Ovary (tissue), 7 donors: ENCODE measurements at regions not wholly inside any gene's neighbourhood (a gene's known extent, or its start where the extent isn't known, plus 50 kb on each side); places are given as distances from the start of the nearest gene placed in this dataset.

Source experiments
- DNase-seq, 5 donors: peaks; one replicate each; pipeline ENCODE4 v3.0.0-alpha.2; 2019 to 2020
- H3K27ac ChIP-seq, 2 donors: fragments of 200-600 bp; one replicate each; pipeline versions ENCODE4 v1.5.1 to v1.8.0; 2019 to 2022
- H3K27me3 ChIP-seq: fragments of 200-600 bp; one replicate; pipeline ENCODE4 v1.8.0; 2022
- H3K36me3 ChIP-seq: fragments of 200-600 bp; sonication (generic); one replicate; pipeline ENCODE4 v1.5.1; 2019
- H3K4me1 ChIP-seq: one replicate; pipeline ENCODE4 v1.8.1; 2013; ENCODE audit warnings: mild to moderate bottlenecking, moderate library complexity; ENCODE audit not compliant: insufficient read depth
- H3K4me3 ChIP-seq: fragments of 200-600 bp; sonication (generic); one replicate; pipeline ENCODE4 v1.5.1; 2017
- H3K9me3 ChIP-seq, 2 donors: fragments of 200-600 bp in 1 of 2; sonication (generic) in 1 of 2; one replicate each; pipeline versions ENCODE4 v1.5.1 to v1.8.1; 2013 to 2019; ENCODE audit warnings: mild to moderate bottlenecking in 1 of 2, moderate library complexity in 1 of 2
- EP300 ChIP-seq: sonication (generic); formaldehyde crosslinking; IDR thresholded peaks from one replicate; pipeline ENCODE4 v1.6.1; 2017; ENCODE audit warnings: antibody characterized with exemption
- POLR2A ChIP-seq: fragments of 450-650 bp; IDR thresholded peaks from one replicate; pipeline ENCODE4 v1.6.1; 2017; ENCODE audit warnings: antibody characterized with exemption, mild to moderate bottlenecking, moderate library complexity
- WGBS, 3 donors: extraction: QIAGEN DNeasy Blood & Tissue Kit in 1 of 3; methylation state at CpG; one replicate each; pipeline versions ENCODE4 v1.1.5 to v1.1.7; 2013 to 2017; 5-methylcytosine and 5-hydroxymethylcytosine counted together
- intact Hi-C, 4 donors: fragments of 100-400 bp; cut with DNase I; formaldehyde crosslinking; loops; one replicate each; pipeline versions ENCODE4 v1.11.0 to v1.15.1; 2022 to 2023
- TF ChIP-seq, protein P1 (sequence below), 3 donors: fragments of 450-650 bp in 2 of 3; fragments of 200-600 bp in 1 of 3; IDR thresholded peaks; one replicate each; pipeline versions ENCODE4 v1.5.1 to v1.8.0; 2016 to 2022; ENCODE audit warnings: antibody characterized with exemption in 3 of 3, mild to moderate bottlenecking in 1 of 3
- donor health status: DM: no; HTN: no; CAD: no; lungs with moderate emphysema.
- donor health status: DM: no; HTN: no; CAD: no.
- donor health status: Bipolar disorder and iron deficiency.
- donor health status: DM: no; HTN: no; CAD: no.
- donor health status: DM: yes; HTN: yes; CAD: no.

DNA sequence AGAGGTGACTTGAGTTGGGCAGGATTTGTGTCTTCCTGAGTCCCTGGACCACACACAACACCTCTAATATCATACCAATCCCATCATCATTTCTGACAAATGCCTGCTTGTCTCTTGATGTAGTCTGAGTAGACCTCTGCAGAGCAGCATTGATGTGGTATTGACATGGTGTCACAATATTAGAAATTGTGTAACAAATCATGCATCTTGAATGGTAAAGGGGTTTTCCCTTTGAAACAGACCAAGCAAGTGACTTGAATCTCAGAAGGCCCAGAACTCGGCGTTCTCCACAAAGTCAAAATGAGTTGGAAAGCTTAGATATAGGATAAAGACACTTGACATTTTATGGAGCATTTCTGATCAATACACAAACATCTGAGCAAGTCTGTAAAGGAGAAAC, 72.7 kb upstream of the KIRREL1 start:
- Histone ChIP-seq H3K9me3 (no peaks in the 10 kb centered on the region), H3K4me1 (no peaks in the 10 kb centered on the region), H3K27ac (no peak overlapping the region), H3K36me3 (no peaks in the 10 kb centered on the region), H3K27me3 (no peaks in the 10 kb centered on the region), H3K4me3 (no peak overlapping the region)
- DNase-seq, result no peak
- WGBS, 3 donors, result 80 to 95% (median 84%) methylated on average over 2 of the region's 2 CpGs
- intact Hi-C loops, result no loop called here
- TF ChIP-seq, protein P1, sequence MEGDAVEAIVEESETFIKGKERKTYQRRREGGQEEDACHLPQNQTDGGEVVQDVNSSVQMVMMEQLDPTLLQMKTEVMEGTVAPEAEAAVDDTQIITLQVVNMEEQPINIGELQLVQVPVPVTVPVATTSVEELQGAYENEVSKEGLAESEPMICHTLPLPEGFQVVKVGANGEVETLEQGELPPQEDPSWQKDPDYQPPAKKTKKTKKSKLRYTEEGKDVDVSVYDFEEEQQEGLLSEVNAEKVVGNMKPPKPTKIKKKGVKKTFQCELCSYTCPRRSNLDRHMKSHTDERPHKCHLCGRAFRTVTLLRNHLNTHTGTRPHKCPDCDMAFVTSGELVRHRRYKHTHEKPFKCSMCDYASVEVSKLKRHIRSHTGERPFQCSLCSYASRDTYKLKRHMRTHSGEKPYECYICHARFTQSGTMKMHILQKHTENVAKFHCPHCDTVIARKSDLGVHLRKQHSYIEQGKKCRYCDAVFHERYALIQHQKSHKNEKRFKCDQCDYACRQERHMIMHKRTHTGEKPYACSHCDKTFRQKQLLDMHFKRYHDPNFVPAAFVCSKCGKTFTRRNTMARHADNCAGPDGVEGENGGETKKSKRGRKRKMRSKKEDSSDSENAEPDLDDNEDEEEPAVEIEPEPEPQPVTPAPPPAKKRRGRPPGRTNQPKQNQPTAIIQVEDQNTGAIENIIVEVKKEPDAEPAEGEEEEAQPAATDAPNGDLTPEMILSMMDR (IDR thresholded peaks at IDR 0.05), result no peak
- TF ChIP-seq EP300 (no peak), POLR2A (no peak)

DNA sequence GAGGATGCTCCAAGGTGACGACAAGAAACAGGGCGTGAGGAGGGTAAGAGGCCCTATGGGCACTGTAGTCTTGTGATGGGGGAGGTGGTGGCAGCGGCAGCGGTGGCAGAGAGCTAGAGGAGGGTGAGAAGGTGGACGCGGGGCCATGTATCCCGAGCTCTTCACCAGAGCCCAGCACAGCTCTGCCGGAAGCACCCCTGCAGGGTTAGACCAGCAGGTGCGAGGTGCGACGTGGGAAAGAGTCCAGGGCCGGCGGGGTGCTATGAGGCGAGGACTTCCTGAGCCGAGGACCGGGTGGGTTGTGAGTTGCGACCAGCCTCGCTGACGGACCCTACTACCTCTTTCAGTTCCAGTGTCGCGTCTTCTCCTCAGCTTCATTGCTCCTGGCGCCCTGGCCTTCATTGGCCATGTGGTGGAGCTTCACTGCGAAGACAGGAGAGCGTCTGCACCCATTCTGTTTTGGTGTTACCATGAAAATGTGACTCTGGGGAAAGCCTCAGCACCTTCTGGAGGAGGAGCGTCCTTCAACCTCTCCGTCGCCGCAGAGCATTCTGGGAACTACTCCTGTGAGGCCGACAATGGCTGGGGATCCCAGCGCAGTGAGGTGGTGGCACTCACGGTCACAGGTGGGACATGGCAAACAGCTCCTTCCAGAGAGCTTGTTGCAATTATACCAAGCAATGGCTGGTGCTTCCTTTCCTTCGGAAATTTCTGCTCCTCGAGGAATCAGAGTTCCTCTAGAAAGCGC, 67.9 kb upstream of the KIRREL1 start:
- Histone ChIP-seq H3K36me3 (no peaks in the 10 kb centered on the region), H3K27ac (no peak overlapping the region), H3K27me3 (no peaks in the 10 kb centered on the region), H3K9me3 (no peaks in the 10 kb centered on the region), H3K4me1 (no peaks in the 10 kb centered on the region), H3K4me3 (no peak overlapping the region)
- peak in 1 of 5 donors; percentile 14 for DNase-seq
- TF ChIP-seq EP300 (no peak), POLR2A (no peak)
- intact Hi-C loops, result no loop called here
- WGBS, 3 donors, result 90 to 93% (median 90%) methylated on average over 34 of the region's 34 CpGs

DNA sequence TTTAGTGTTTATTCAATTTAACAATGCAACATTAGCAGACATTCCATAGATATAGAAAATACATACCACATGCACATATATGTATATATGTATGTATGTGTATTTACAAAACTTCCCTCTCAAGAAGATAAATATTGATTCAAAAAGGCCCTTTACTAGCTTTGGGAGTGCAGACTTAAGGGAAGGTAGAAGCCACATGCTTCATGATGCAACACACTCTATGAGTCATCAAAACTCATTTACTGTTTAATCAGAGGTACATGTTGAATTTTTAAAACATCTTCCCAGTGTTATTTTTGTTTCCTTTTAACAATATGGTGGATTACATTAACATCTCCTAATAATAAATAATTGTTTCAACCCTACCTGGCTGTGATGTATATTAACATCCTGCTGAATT, 61.4 kb upstream of the KIRREL1 start:
- Histone ChIP-seq H3K4me3 (no peak overlapping the region), H3K4me1 (no peaks in the 10 kb centered on the region), H3K27ac (no peak overlapping the region), H3K36me3 (no peaks in the 10 kb centered on the region), H3K27me3 (no peaks in the 10 kb centered on the region), H3K9me3 (no peaks in the 10 kb centered on the region)
- no peak for DNase-seq
- intact Hi-C loops, result no loop called here
- TF ChIP-seq, protein P1 (IDR thresholded peaks at IDR 0.05), result no peak
- no peak for TF ChIP-seq EP300
- TF ChIP-seq POLR2A, result no peak

DNA sequence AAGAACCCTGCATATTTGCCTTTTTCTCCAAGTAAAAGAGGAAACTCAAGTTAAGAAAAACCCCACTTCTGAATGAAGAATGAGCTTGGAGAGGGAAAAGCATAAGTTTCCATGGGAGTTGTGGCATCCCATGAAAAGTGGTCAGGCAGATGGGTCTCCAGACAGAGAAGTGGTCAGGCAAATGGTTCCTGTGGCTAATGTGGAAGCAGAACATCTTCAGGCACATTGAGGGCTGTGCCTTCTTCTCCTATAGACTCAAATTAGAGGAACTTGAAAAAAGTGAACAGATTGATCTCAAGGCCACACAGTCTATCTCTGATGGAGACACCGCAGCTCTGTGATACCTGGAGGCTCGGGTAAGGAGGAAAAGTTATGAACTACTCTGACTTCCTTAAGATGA, 55.7 kb upstream of the KIRREL1 start:
- no peaks in the 10 kb centered on the region for H3K4me1 ChIP-seq

DNA sequence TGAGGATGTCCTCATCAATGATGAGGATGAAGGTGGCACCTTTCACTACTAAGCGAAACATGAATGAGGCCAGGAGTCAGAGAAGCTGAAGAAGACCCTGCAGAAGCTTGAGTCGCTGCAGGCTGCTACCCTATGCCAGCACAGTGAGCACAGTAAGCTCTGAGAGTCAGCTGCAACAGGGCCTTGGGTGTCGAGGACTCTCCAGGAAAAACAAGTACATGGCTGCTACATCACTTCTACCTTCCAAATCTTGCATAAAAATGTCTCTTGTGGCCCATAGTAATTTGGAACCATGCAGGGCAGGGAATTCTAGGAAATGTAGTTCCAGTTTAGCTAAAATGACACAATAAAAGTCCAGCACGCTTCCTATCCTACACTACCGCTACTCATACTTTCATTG, 51.5 kb upstream of the KIRREL1 start:
- Histone ChIP-seq H3K27ac (no peak overlapping the region), H3K27me3 (no peaks in the 10 kb centered on the region), H3K4me3 (no peak overlapping the region), H3K36me3 (no peaks in the 10 kb centered on the region), H3K4me1 (no peaks in the 10 kb centered on the region), H3K9me3 (no peaks in the 10 kb centered on the region)
- DNase-seq, result no peak
- TF ChIP-seq, protein P1 (IDR thresholded peaks at IDR 0.05), result no peak
- TF ChIP-seq POLR2A, result no peak
- no peak for TF ChIP-seq EP300
- intact Hi-C loops, result no loop called here
- WGBS, 3 donors, result 85 to 93% (median 87%) methylated on average over 5 of the region's 5 CpGs

More for the DNA sequence above, 55.7 kb upstream of the KIRREL1 start:
- Histone ChIP-seq H3K9me3 (no peaks in the 10 kb centered on the region), H3K4me3 (no peak overlapping the region), H3K27me3 (no peaks in the 10 kb centered on the region), H3K27ac (no peak overlapping the region), H3K36me3 (no peaks in the 10 kb centered on the region)
- 72 to 87% (median 79%) methylated on average over 2 of the region's 2 CpGs for WGBS, 3 donors
- TF ChIP-seq, protein P1 (IDR thresholded peaks at IDR 0.05), result no peak
- TF ChIP-seq EP300 (no peak), POLR2A (no peak)
- DNase-seq, result no peak
- intact Hi-C loops, result no loop called here
